ENCODE measurements at regions not wholly inside any gene's neighbourhood (a gene's known extent, or its start where the extent isn't known, plus 50 kb on each side); places are given as distances from the start of the nearest gene placed in this dataset.

DNA sequence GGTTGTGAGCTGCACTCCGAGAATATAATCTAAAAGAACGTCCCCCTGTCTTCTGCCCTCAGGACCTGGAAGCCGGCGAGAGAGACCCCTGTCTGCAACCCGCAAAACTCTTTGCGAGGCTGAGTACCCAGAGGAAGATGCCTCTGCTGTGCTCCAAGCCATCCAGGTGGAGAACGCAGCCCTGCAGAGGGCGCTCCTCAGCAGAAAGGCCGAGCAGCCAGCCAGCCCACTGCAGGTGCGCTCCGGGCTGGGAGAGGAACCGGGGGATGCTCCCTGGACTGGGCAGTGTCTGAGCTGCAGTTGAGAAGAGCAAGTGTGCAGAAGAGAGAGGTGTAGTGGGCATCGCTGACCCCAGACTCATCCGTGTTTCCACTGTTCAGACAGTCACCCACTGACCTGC, 148.3 kb downstream of the KATNIP start:
- no peak for TF ChIP-seq POLR2A (IDR thresholded peaks at IDR 0.05; ENCODE audit: low read length)
- no peak for TF ChIP-seq GATA1 (IDR thresholded peaks at IDR 0.05; ENCODE audit: low read depth, low read length)

Measured in erythroblast (primary cell).